ENCODE measurements at regions not wholly inside any gene's neighbourhood (a gene's known extent, or its start where the extent isn't known, plus 50 kb on each side); places are given as distances from the start of the nearest gene placed in this dataset.

- no peak for ATAC-seq
- H3K4me1 ChIP-seq (ENCODE audit: control insufficient read depth, insufficient read depth, low read length) = no peaks in the 10 kb centered on the region
- H3K36me3 ChIP-seq (ENCODE audit: control insufficient read depth, insufficient read depth, low read length) = no peaks in the 10 kb centered on the region
- intact Hi-C loops (cut with micrococcal nuclease; ENCODE audit: unreplicated experiment) (loop anchor here (5.0 kb wide), 2 partner anchors 308 to 388 kb away; no protein-coding TSS in a partner anchor), in situ Hi-C loops (cut with HindIII; ENCODE audit: low pct_unique_long_range_greater_than_20kb, low sequenced_read_pairs) (no loop called here)
- CTCF ChIA-PET = no interaction called here
- POLR2A ChIA-PET = no interaction called here
- no peak overlapping the region for H3K4me3 ChIP-seq (ENCODE audit: low read depth in 2 of 2, low read length in 2 of 2)
- BruUV-seq (replicated peaks) = no TSS peak
- H3K27ac ChIP-seq (ENCODE audit: low read length) = no peak overlapping the region
- TF ChIP-seq SIN3A (IDR thresholded peaks at IDR 0.05; ENCODE audit: borderline replicate concordance, insufficient read depth, low read depth, low read length) (no peak), POLR2AphosphoS5 (IDR thresholded peaks at IDR 0.05; ENCODE audit: low read depth, low read length) (no peak), REST (IDR thresholded peaks at IDR 0.05; ENCODE audit: insufficient read depth in 1 of 2, low read depth in 2 of 2, low read length in 1 of 2) (no peak), TCF7L2 (IDR thresholded peaks at IDR 0.05; ENCODE audit: low read depth, low read length) (no peak)
- TF ChIP-seq, protein P1, sequence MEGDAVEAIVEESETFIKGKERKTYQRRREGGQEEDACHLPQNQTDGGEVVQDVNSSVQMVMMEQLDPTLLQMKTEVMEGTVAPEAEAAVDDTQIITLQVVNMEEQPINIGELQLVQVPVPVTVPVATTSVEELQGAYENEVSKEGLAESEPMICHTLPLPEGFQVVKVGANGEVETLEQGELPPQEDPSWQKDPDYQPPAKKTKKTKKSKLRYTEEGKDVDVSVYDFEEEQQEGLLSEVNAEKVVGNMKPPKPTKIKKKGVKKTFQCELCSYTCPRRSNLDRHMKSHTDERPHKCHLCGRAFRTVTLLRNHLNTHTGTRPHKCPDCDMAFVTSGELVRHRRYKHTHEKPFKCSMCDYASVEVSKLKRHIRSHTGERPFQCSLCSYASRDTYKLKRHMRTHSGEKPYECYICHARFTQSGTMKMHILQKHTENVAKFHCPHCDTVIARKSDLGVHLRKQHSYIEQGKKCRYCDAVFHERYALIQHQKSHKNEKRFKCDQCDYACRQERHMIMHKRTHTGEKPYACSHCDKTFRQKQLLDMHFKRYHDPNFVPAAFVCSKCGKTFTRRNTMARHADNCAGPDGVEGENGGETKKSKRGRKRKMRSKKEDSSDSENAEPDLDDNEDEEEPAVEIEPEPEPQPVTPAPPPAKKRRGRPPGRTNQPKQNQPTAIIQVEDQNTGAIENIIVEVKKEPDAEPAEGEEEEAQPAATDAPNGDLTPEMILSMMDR (IDR thresholded peaks at IDR 0.05) = no peak
- no peak for DNase-seq (ENCODE audit: low read depth, low spot score)
- 0 out of 2 replicates have a peak, but pooled peaks cover 2% of the 10 kb centered on the region for H3K27me3 ChIP-seq (ENCODE audit: control insufficient read depth, insufficient read depth, low read length)
- no peaks in the 10 kb centered on the region for H3K9me3 ChIP-seq (ENCODE audit: control insufficient read depth, insufficient read depth, low read depth, low read length)
Observed at GRCh38 chr16:73569266-73569980, 521.5 kb upstream of the ZFHX3 start.

DNA sequence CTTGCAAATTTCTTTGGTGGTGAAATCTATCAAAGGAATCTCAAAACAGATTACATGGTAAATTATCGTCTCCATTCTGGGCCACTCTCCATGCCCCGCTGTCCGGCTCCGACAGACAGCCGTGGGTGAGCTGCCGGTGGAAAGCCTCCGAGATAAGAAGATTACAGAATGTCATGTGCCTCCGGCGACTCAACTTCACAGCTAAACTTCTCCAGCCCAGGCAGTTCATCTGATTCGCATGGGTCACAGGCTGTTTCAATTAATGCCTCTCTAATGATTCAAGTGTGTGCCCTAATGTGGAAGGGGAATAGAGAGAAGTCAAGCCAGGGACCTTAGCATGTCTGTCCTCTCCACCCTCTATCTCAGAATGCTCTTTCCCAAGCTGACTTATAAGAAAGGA lies 520.8 kb upstream of the ZFHX3 start:
- H3K4me1 ChIP-seq (ENCODE audit: control insufficient read depth, insufficient read depth, low read length) = no peaks in the 10 kb centered on the region
- POLR2A ChIA-PET = no interaction called here
- DNase-seq (ENCODE audit: low read depth, low spot score) = no peak
- H3K4me3 ChIP-seq (ENCODE audit: low read depth in 2 of 2, low read length in 2 of 2) = no peak overlapping the region
- intact Hi-C loops (cut with micrococcal nuclease; ENCODE audit: unreplicated experiment) (loop anchor here (5.0 kb wide), 2 partner anchors 309 to 389 kb away; no protein-coding TSS in a partner anchor), in situ Hi-C loops (cut with HindIII; ENCODE audit: low pct_unique_long_range_greater_than_20kb, low sequenced_read_pairs) (no loop called here)
- H3K9me3 ChIP-seq (ENCODE audit: control insufficient read depth, insufficient read depth, low read depth, low read length) = no peaks in the 10 kb centered on the region
- 0 out of 2 replicates have a peak, but pooled peaks cover 2% of the 10 kb centered on the region for H3K27me3 ChIP-seq (ENCODE audit: control insufficient read depth, insufficient read depth, low read length)
- CTCF ChIA-PET = no interaction called here
- H3K36me3 ChIP-seq (ENCODE audit: control insufficient read depth, insufficient read depth, low read length) = no peaks in the 10 kb centered on the region
- no peak for ATAC-seq
- no TSS peak for BruUV-seq (replicated peaks)
- H3K27ac ChIP-seq (ENCODE audit: low read length) = no peak overlapping the region
- TF ChIP-seq TCF7L2 (IDR thresholded peaks at IDR 0.05; ENCODE audit: low read depth, low read length) (no peak), POLR2AphosphoS5 (IDR thresholded peaks at IDR 0.05; ENCODE audit: low read depth, low read length) (no peak), SIN3A (IDR thresholded peaks at IDR 0.05; ENCODE audit: borderline replicate concordance, insufficient read depth, low read depth, low read length) (no peak), REST (IDR thresholded peaks at IDR 0.05; ENCODE audit: insufficient read depth in 1 of 2, low read depth in 2 of 2, low read length in 1 of 2) (no peak)
- TF ChIP-seq, protein P1 (IDR thresholded peaks at IDR 0.05) = no peak

Data from Panc1 (cell line).